Hepatocyte (in vitro differentiated cells): ENCODE measurements at regions not wholly inside any gene's neighbourhood (a gene's known extent, or its start where the extent isn't known, plus 50 kb on each side); places are given as distances from the start of the nearest gene placed in this dataset.

ENCODE experiments used
- EZH2 ChIP-seq: fragments of 200-600 bp; sonication (generic); IDR thresholded peaks from 2 replicates; pipeline ENCODE4 v1.6.1; 2016; ENCODE audit warnings: antibody characterized with exemption, mild to moderate bottlenecking, borderline replicate concordance
- EZH2phosphoT487 ChIP-seq: fragments of 200-600 bp; sonication (generic); IDR thresholded peaks from one replicate; pipeline ENCODE4 v1.6.1; 2018; ENCODE audit warnings: antibody characterized with exemption, mild to moderate bottlenecking, low read depth, moderate library complexity; ENCODE audit not compliant: unreplicated experiment, severe bottlenecking
- TF ChIP-seq, protein P1 (sequence below): fragments of 200-600 bp; sonication (generic); IDR thresholded peaks from 2 replicates; pipeline ENCODE4 v1.5.1; 2016; ENCODE audit warnings: antibody characterized with exemption, mild to moderate bottlenecking; ENCODE audit not compliant: poor library complexity

DNA sequence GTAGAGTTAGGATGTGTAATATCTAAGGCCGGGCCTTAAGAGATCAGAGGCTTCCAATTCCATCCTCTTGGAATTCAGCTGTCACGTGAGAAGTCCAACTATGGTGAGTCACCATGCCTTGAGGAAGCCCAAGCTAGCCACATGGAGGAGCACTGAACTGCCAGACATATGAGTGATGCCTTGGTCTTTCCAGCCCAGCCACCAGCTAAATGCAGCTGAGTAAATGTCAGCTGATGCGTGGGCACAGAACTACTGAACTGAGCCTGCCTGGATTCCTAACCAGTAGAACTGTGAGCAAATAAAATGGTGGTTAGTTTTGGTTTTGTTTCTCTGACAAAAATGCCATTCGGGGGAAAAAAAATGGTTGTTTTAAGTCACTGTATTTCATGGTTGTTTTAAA, 153.7 kb upstream of the SERTAD2 start:
- TF ChIP-seq EZH2 (no peak), EZH2phosphoT487 (no peak)
- TF ChIP-seq, protein P1, sequence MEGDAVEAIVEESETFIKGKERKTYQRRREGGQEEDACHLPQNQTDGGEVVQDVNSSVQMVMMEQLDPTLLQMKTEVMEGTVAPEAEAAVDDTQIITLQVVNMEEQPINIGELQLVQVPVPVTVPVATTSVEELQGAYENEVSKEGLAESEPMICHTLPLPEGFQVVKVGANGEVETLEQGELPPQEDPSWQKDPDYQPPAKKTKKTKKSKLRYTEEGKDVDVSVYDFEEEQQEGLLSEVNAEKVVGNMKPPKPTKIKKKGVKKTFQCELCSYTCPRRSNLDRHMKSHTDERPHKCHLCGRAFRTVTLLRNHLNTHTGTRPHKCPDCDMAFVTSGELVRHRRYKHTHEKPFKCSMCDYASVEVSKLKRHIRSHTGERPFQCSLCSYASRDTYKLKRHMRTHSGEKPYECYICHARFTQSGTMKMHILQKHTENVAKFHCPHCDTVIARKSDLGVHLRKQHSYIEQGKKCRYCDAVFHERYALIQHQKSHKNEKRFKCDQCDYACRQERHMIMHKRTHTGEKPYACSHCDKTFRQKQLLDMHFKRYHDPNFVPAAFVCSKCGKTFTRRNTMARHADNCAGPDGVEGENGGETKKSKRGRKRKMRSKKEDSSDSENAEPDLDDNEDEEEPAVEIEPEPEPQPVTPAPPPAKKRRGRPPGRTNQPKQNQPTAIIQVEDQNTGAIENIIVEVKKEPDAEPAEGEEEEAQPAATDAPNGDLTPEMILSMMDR, result no peak
